ENCODE measurements at regions not wholly inside any gene's neighbourhood (a gene's known extent, or its start where the extent isn't known, plus 50 kb on each side); places are given as distances from the start of the nearest gene placed in this dataset.

GRCh38 chr5:158033724-158034123 is 174.8 kb upstream of the CLINT1 start:
- intact Hi-C loops (cut with DNase I; ENCODE audit: low total_unique reads) = no loop called here
- H3K27ac ChIP-seq = no peak overlapping the region
- DNase-seq = no peak
- 82 to 92% methylated on average over 1 of the region's 1 CpG for WGBS, 2 donors
- no peaks in the 10 kb centered on the region for H3K36me3 ChIP-seq (ENCODE audit: low read depth, missing control alignments)
- H3K27me3 ChIP-seq = no peaks in the 10 kb centered on the region
- no peaks in the 10 kb centered on the region for H3K9me3 ChIP-seq
- TF ChIP-seq POLR2A (IDR thresholded peaks at IDR 0.05) (no peak), CTCF (IDR thresholded peaks at IDR 0.05) (no peak)
- H3K4me1 ChIP-seq = peaks cover 4% of the 10 kb centered on the region
- no peak overlapping the region for H3K4me3 ChIP-seq

- H3K36me3 ChIP-seq (ENCODE audit: low read depth, missing control alignments) = no peaks in the 10 kb centered on the region
- H3K4me1 ChIP-seq = peaks cover 4% of the 10 kb centered on the region
- H3K27me3 ChIP-seq = no peaks in the 10 kb centered on the region
- DNase-seq = no peak
- no peak overlapping the region for H3K27ac ChIP-seq
- intact Hi-C loops (cut with DNase I; ENCODE audit: low total_unique reads) = no loop called here
- no peaks in the 10 kb centered on the region for H3K9me3 ChIP-seq
- TF ChIP-seq CTCF (IDR thresholded peaks at IDR 0.05) (no peak), POLR2A (IDR thresholded peaks at IDR 0.05) (no peak)
- 97 to 98% methylated on average over 5 of the region's 5 CpGs for WGBS, 2 donors
- H3K4me3 ChIP-seq = no peak overlapping the region
These were observed 174.1 kb upstream of the CLINT1 start for GRCh38 chr5:158033076-158033475.

GRCh38 chr5:158032246-158032645 is 173.3 kb upstream of the CLINT1 start:
- DNase-seq = no peak
- intact Hi-C loops (cut with DNase I; ENCODE audit: low total_unique reads) = no loop called here
- WGBS, 2 donors = 94 to 97% methylated on average over 1 of the region's 1 CpG
- TF ChIP-seq POLR2A (IDR thresholded peaks at IDR 0.05) (no peak), CTCF (IDR thresholded peaks at IDR 0.05) (no peak)
- Histone ChIP-seq H3K9me3 (no peaks in the 10 kb centered on the region), H3K36me3 (ENCODE audit: low read depth, missing control alignments) (no peaks in the 10 kb centered on the region), H3K4me3 (no peak overlapping the region), H3K27ac (no peak overlapping the region), H3K4me1 (peaks cover 4% of the 10 kb centered on the region), H3K27me3 (no peaks in the 10 kb centered on the region)

- intact Hi-C loops (cut with DNase I; ENCODE audit: low total_unique reads) = no loop called here
- DNase-seq = no peak
- Histone ChIP-seq H3K27me3 (no peaks in the 10 kb centered on the region), H3K4me1 (peaks cover 4% of the 10 kb centered on the region), H3K4me3 (no peak overlapping the region), H3K9me3 (no peaks in the 10 kb centered on the region), H3K36me3 (ENCODE audit: low read depth, missing control alignments) (no peaks in the 10 kb centered on the region), H3K27ac (no peak overlapping the region)
- no peak for TF ChIP-seq CTCF (IDR thresholded peaks at IDR 0.05)
- TF ChIP-seq POLR2A (IDR thresholded peaks at IDR 0.05) = no peak
- WGBS, 2 donors = 53 to 56% methylated on average over 5 of the region's 5 CpGs
These were observed 169.1 kb upstream of the CLINT1 start for GRCh38 chr5:158027806-158028775.
